Smooth muscle cell (in vitro differentiated cells): ENCODE measurements at regions not wholly inside any gene's neighbourhood (a gene's known extent, or its start where the extent isn't known, plus 50 kb on each side); places are given as distances from the start of the nearest gene placed in this dataset.

Experiments
- DNase-seq: peaks from one replicate; lab custom pipeline; 2025; ENCODE audit not compliant: unreplicated experiment; lab: John Stamatoyannopoulos, UW
- H2AFZ ChIP-seq: fragments of 200-600 bp; sonication (generic); 2 replicates; pipeline ENCODE4 v1.6.0; 2016; ENCODE audit warnings: antibody characterized with exemption, low read depth, mild to moderate bottlenecking
- H3F3A ChIP-seq: fragments of 200-600 bp; sonication (generic); 2 replicates; pipeline ENCODE4 v1.6.0; 2017; ENCODE audit warnings: antibody characterized with exemption, low read depth
- H3K27ac ChIP-seq: fragments of 200-600 bp; sonication (generic); 2 replicates; pipeline ENCODE4 v1.5.1; 2016; ENCODE audit warnings: low read depth, mild to moderate bottlenecking
- H3K27me3 ChIP-seq: fragments of 200-600 bp; sonication (generic); 2 replicates; pipeline ENCODE4 v1.6.1; 2016; ENCODE audit warnings: low read depth, mild to moderate bottlenecking
- H3K36me3 ChIP-seq: fragments of 200-600 bp; sonication (generic); 2 replicates; pipeline ENCODE4 v1.5.1; 2016; ENCODE audit warnings: low read depth
- H3K4me1 ChIP-seq: fragments of 200-600 bp; sonication (generic); 2 replicates; pipeline ENCODE4 v1.5.1; 2016; ENCODE audit warnings: low read depth
- H3K4me2 ChIP-seq: fragments of 200-600 bp; sonication (generic); 2 replicates; pipeline ENCODE4 v1.6.0; 2016; ENCODE audit warnings: mild to moderate bottlenecking
- H3K4me3 ChIP-seq: fragments of 200-600 bp; sonication (generic); 2 replicates; pipeline ENCODE4 v1.5.1; 2016; ENCODE audit warnings: mild to moderate bottlenecking
- H3K79me2 ChIP-seq: fragments of 200-600 bp; sonication (generic); 2 replicates; pipeline ENCODE4 v1.6.0; 2016; ENCODE audit warnings: low read depth, mild to moderate bottlenecking
- H3K9ac ChIP-seq: fragments of 200-600 bp; sonication (generic); 2 replicates; pipeline ENCODE4 v1.6.0; 2016; ENCODE audit warnings: low read depth
- H3K9me3 ChIP-seq: fragments of 200-600 bp; sonication (generic); replicated peaks from 2 replicates; pipeline ENCODE4 v1.5.1; 2016; ENCODE audit warnings: low read depth
- H4K20me1 ChIP-seq: fragments of 200-600 bp; sonication (generic); 2 replicates; pipeline ENCODE4 v1.6.0; 2016; ENCODE audit warnings: low read depth
- WGBS: methylation state at CpG from one replicate; pipeline ENCODE4 v1.1.7; 2016; ENCODE audit warnings: low lambda C conversion rate; 5-methylcytosine and 5-hydroxymethylcytosine counted together
- TF ChIP-seq, protein P1 (sequence below): fragments of 200-600 bp; sonication (generic); IDR thresholded peaks from 2 replicates; pipeline ENCODE4 v1.5.1; 2017; ENCODE audit warnings: borderline replicate concordance, mild to moderate bottlenecking, antibody characterized with exemption; ENCODE audit not compliant: insufficient read depth, poor library complexity, severe bottlenecking

DNA sequence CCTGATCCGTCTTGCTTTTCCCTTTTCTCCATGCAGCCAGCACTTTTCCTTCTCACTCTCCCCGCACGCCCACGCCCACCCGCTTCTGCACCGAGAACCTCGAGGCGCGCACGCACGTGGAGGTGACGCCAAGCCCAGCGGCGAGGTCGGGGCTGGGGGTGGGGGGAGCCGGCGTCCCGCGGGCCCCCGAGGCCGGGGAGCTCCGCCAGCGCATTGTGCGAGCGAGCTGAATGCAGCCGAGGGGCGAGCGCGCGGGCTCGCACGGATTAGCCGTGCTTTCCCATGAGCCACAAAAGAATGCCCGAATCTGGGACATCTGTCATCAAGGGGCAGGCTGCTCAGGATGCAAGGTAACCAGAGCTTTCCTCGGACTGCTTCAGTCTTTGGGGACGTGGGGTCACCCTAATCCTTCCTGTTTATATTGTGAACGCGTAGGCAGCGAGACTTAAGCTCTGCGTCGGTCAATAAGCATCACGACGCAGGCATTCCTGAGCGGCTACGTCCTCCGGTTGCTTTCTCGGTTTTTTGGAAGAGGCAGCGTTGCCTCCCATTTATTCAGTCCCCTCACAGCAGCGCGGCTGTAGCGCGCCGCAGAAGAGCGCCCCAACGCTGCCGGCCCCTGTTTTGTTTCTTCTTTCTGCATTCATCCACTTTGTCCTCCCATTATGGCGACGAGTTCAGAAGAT is 67.3 kb upstream of the AKT3 start:
- peak overlapping the region; percentile 87 for H3K4me2 ChIP-seq
- H3K79me2 ChIP-seq: no peaks in the 10 kb centered on the region
- TF ChIP-seq, protein P1, sequence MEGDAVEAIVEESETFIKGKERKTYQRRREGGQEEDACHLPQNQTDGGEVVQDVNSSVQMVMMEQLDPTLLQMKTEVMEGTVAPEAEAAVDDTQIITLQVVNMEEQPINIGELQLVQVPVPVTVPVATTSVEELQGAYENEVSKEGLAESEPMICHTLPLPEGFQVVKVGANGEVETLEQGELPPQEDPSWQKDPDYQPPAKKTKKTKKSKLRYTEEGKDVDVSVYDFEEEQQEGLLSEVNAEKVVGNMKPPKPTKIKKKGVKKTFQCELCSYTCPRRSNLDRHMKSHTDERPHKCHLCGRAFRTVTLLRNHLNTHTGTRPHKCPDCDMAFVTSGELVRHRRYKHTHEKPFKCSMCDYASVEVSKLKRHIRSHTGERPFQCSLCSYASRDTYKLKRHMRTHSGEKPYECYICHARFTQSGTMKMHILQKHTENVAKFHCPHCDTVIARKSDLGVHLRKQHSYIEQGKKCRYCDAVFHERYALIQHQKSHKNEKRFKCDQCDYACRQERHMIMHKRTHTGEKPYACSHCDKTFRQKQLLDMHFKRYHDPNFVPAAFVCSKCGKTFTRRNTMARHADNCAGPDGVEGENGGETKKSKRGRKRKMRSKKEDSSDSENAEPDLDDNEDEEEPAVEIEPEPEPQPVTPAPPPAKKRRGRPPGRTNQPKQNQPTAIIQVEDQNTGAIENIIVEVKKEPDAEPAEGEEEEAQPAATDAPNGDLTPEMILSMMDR: no peak
- H3K9me3 ChIP-seq: no peaks in the 10 kb centered on the region
- H3K27me3 ChIP-seq: peaks cover 16% of the 10 kb centered on the region
- H3K27ac ChIP-seq: no peak overlapping the region
- H3K4me3 ChIP-seq: peak overlapping the region; percentile 47
- no peaks in the 10 kb centered on the region for H4K20me1 ChIP-seq
- WGBS: 1% methylated on average over 39 of the region's 58 CpGs
- DNase-seq: no peak
- no peaks in the 10 kb centered on the region for H3K36me3 ChIP-seq
- H3K4me1 ChIP-seq: peaks cover 8% of the 10 kb centered on the region
- H2AFZ ChIP-seq: peak overlapping the region; percentile 10
- H3K9ac ChIP-seq: peak overlapping the region; percentile 15
- H3F3A ChIP-seq: no peaks in the 10 kb centered on the region

GRCh38 chr1:243916160-243916559 is 66.1 kb upstream of the AKT3 start:
- peaks cover 16% of the 10 kb centered on the region for H3K27me3 ChIP-seq
- no peak overlapping the region for H3K27ac ChIP-seq
- H3K79me2 ChIP-seq: no peaks in the 10 kb centered on the region
- DNase-seq: no peak
- H3K4me1 ChIP-seq: peaks cover 8% of the 10 kb centered on the region
- H3F3A ChIP-seq: no peaks in the 10 kb centered on the region
- no peak overlapping the region for H3K4me3 ChIP-seq
- no peak overlapping the region for H3K9ac ChIP-seq
- no peaks in the 10 kb centered on the region for H3K36me3 ChIP-seq
- H3K9me3 ChIP-seq: no peaks in the 10 kb centered on the region
- WGBS: 73% methylated on average over 4 of the region's 4 CpGs
- H2AFZ ChIP-seq: no peak overlapping the region
- H4K20me1 ChIP-seq: no peaks in the 10 kb centered on the region
- peak overlapping the region; percentile 87 for H3K4me2 ChIP-seq
- TF ChIP-seq, protein P1: no peak

DNA sequence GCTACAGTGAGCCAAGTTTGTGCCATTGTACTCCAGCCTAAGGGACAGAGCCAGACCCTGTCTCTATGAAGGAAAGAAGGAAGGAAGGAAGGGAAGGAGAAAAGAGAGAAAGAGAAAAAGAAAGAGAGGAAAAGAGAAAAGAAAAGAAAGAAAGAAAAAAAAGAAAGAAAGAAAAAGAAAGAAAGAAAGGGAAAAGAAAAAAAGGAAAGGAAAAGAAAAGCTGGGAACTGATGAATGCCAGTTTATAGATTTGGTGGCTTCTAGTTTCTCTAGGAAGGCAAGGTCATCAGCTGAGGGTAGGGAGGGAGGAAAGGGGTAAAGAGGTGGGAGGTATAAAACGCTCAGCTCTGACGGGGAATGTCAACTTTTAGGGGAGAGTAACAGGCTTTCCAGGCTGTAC is 62.3 kb upstream of the AKT3 start:
- Histone ChIP-seq H3K9me3 (no peaks in the 10 kb centered on the region), H3K9ac (no peak overlapping the region), H3F3A (no peaks in the 10 kb centered on the region), H3K36me3 (no peaks in the 10 kb centered on the region), H3K79me2 (no peaks in the 10 kb centered on the region), H3K4me3 (no peak overlapping the region), H3K4me2 (no peak overlapping the region), H2AFZ (no peak overlapping the region), H4K20me1 (no peaks in the 10 kb centered on the region), H3K27me3 (peaks cover 16% of the 10 kb centered on the region), H3K4me1 (no peaks in the 10 kb centered on the region), H3K27ac (no peak overlapping the region)
- TF ChIP-seq, protein P1: no peak
- 92% methylated on average over 2 of the region's 2 CpGs for WGBS
- DNase-seq: no peak

- no peaks in the 10 kb centered on the region for H3K36me3 ChIP-seq
- TF ChIP-seq, protein P1: no peak
- no peaks in the 10 kb centered on the region for H3K9me3 ChIP-seq
- no peak for DNase-seq
- H2AFZ ChIP-seq: no peak overlapping the region
- H3K4me3 ChIP-seq: no peak overlapping the region
- H3K4me2 ChIP-seq: no peak overlapping the region
- no peaks in the 10 kb centered on the region for H3K79me2 ChIP-seq
- H4K20me1 ChIP-seq: no peaks in the 10 kb centered on the region
- no peak overlapping the region for H3K27ac ChIP-seq
- H3F3A ChIP-seq: no peaks in the 10 kb centered on the region
- no peaks in the 10 kb centered on the region for H3K4me1 ChIP-seq
- H3K27me3 ChIP-seq: peaks cover 5% of the 10 kb centered on the region
- 90% methylated on average over 6 of the region's 6 CpGs for WGBS
- H3K9ac ChIP-seq: no peak overlapping the region
These were observed 60.6 kb upstream of the AKT3 start for GRCh38 chr1:243910607-243911006.
